Gastrocnemius medialis (tissue), 4 donors: ENCODE measurements at regions not wholly inside any gene's neighbourhood (a gene's known extent, or its start where the extent isn't known, plus 50 kb on each side); places are given as distances from the start of the nearest gene placed in this dataset.

Experiments
- POLR2A ChIP-seq, 2 donors: fragments of 450-650 bp; IDR thresholded peaks; one replicate each; pipeline ENCODE4 v1.6.1; 2017; ENCODE audit warnings: antibody characterized with exemption in 2 of 2, mild to moderate bottlenecking in 2 of 2, moderate library complexity in 2 of 2
- TF ChIP-seq, protein P1 (sequence below), 5 experiments: fragments of 450-650 bp in 3 of 5; fragments of 200-600 bp in 2 of 5; sonication (generic) in 2 of 5; IDR thresholded peaks in 4 of 5; conservative IDR thresholded peaks in 1 of 5; 1 replicate in 4 of 5; 2 replicates in 1 of 5; pipeline ENCODE4 v1.5.1; 2016 to 2019; ENCODE audit warnings: antibody characterized with exemption in 5 of 5, mild to moderate bottlenecking in 3 of 5, moderate library complexity in 3 of 5

DNA sequence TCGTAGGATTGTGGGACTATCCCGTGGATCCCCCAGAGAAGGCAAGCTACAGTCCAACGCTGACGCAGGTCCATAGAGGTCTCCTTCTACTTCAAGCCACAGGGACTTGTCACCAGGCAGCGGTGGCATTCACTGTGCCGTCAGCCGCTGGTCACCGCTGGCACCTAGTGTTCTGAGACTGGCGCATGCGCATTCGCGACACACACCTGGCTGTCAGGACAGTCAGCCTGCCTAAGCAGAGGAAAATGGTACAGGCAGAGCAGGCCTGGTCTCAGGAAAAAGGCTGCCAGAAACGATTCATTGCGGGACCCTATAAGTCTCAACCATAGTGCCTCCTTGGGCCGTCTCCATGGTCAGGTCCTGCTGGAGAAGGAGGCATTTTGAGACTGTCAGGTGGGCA, 138.0 kb upstream of the WSB1 start:
- TF ChIP-seq POLR2A (IDR thresholded peaks at IDR 0.05), result no peak
- TF ChIP-seq, protein P1, sequence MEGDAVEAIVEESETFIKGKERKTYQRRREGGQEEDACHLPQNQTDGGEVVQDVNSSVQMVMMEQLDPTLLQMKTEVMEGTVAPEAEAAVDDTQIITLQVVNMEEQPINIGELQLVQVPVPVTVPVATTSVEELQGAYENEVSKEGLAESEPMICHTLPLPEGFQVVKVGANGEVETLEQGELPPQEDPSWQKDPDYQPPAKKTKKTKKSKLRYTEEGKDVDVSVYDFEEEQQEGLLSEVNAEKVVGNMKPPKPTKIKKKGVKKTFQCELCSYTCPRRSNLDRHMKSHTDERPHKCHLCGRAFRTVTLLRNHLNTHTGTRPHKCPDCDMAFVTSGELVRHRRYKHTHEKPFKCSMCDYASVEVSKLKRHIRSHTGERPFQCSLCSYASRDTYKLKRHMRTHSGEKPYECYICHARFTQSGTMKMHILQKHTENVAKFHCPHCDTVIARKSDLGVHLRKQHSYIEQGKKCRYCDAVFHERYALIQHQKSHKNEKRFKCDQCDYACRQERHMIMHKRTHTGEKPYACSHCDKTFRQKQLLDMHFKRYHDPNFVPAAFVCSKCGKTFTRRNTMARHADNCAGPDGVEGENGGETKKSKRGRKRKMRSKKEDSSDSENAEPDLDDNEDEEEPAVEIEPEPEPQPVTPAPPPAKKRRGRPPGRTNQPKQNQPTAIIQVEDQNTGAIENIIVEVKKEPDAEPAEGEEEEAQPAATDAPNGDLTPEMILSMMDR (IDR thresholded peaks at IDR 0.05 in 4 of 5, conservative IDR thresholded peaks at IDR 0.05 in 1 of 5), result no peak
